Mesodermal cell (in vitro differentiated cells): ENCODE measurements at regions not wholly inside any gene's neighbourhood (a gene's known extent, or its start where the extent isn't known, plus 50 kb on each side); places are given as distances from the start of the nearest gene placed in this dataset.

ENCODE experiments used
- H3K27ac ChIP-seq: 2 replicates; pipeline ENCODE4 v1.7.0; 2013; ENCODE audit warnings: mild to moderate bottlenecking, low read depth, low read length, moderate library complexity; ENCODE audit not compliant: severe bottlenecking
- H3K36me3 ChIP-seq: 2 replicates; pipeline ENCODE4 v1.7.1; 2013; ENCODE audit warnings: mild to moderate bottlenecking, low read length, moderate library complexity; ENCODE audit not compliant: control insufficient read depth, insufficient read depth
- H3K4me1 ChIP-seq: one replicate; pipeline ENCODE4 v1.7.1; 2013; ENCODE audit warnings: mild to moderate bottlenecking, low read length; ENCODE audit not compliant: insufficient read depth, control insufficient read depth, poor library complexity, severe bottlenecking
- H3K4me3 ChIP-seq: 2 replicates; pipeline ENCODE4 v1.7.0; 2013; ENCODE audit warnings: low read length, control low read depth, mild to moderate bottlenecking; ENCODE audit not compliant: insufficient read depth, poor library complexity, severe bottlenecking; ENCODE audit errors: extremely low read depth
- H3K9me3 ChIP-seq: 2 replicates; pipeline ENCODE4 v1.7.1; 2013; ENCODE audit warnings: mild to moderate bottlenecking, low read length, moderate library complexity; ENCODE audit not compliant: control insufficient read depth
- WGBS, 2 experiments: methylation state at CpG; one replicate each; pipeline ENCODE4 v1.1.5; 2013; ENCODE audit warnings: missing lambda C conversion rate in 2 of 2; ENCODE audit not compliant: insufficient coverage in 2 of 2; 5-methylcytosine and 5-hydroxymethylcytosine counted together

GRCh38 chr18:21996351-21996826, 173.0 kb upstream of the GATA6 start:
- H3K4me1 ChIP-seq: peaks cover 9% of the 10 kb centered on the region
- 93 to 100% methylated on average over 1 to 3 of the region's 3 CpGs for WGBS, 2 experiments
- no peaks in the 10 kb centered on the region for H3K36me3 ChIP-seq
- H3K9me3 ChIP-seq: no peaks in the 10 kb centered on the region
- no peak overlapping the region for H3K27ac ChIP-seq
- no peak overlapping the region for H3K4me3 ChIP-seq

GRCh38 chr18:21997207-21998143, 171.9 kb upstream of the GATA6 start:
- Histone ChIP-seq H3K9me3 (no peaks in the 10 kb centered on the region), H3K4me3 (no peak overlapping the region), H3K27ac (no peak overlapping the region), H3K4me1 (peaks cover 6% of the 10 kb centered on the region), H3K36me3 (no peaks in the 10 kb centered on the region)
- WGBS, 2 experiments: 61 to 84% methylated on average over 7 to 8 of the region's 14 CpGs

GRCh38 chr18:21998486-21998885, 170.9 kb upstream of the GATA6 start:
- Histone ChIP-seq H3K4me3 (no peak overlapping the region), H3K27ac (no peak overlapping the region), H3K4me1 (peaks cover 6% of the 10 kb centered on the region), H3K9me3 (no peaks in the 10 kb centered on the region), H3K36me3 (no peaks in the 10 kb centered on the region)
- 86 to 88% methylated on average over 5 to 8 of the region's 9 CpGs for WGBS, 2 experiments

GRCh38 chr18:22001912-22002487, 167.4 kb upstream of the GATA6 start:
- Histone ChIP-seq H3K9me3 (no peaks in the 10 kb centered on the region), H3K4me3 (no peak overlapping the region), H3K4me1 (peaks cover 6% of the 10 kb centered on the region), H3K27ac (no peak overlapping the region), H3K36me3 (no peaks in the 10 kb centered on the region)
- 95 to 96% methylated on average over 25 of the region's 25 CpGs for WGBS, 2 experiments

GRCh38 chr18:22005191-22005841, 164.1 kb upstream of the GATA6 start:
- H3K9me3 ChIP-seq: no peaks in the 10 kb centered on the region
- 82 to 100% methylated on average over 3 of the region's 4 CpGs for WGBS, 2 experiments

GRCh38 chr18:22006458-22006857, 162.9 kb upstream of the GATA6 start:
- Histone ChIP-seq H3K4me1 (no peaks in the 10 kb centered on the region), H3K27ac (peak overlapping the region; percentile 18), H3K36me3 (no peaks in the 10 kb centered on the region), H3K4me3 (no peak overlapping the region), H3K9me3 (no peaks in the 10 kb centered on the region)
- 70 to 92% methylated on average over 1 of the region's 2 CpGs for WGBS, 2 experiments

More at GRCh38 chr18:22005191-22005841, 164.1 kb upstream of the GATA6 start:
- no peaks in the 10 kb centered on the region for H3K4me1 ChIP-seq
- H3K36me3 ChIP-seq: no peaks in the 10 kb centered on the region
- H3K4me3 ChIP-seq: no peak overlapping the region
- H3K27ac ChIP-seq: peak overlapping the region; percentile 52

GRCh38 chr18:22009242-22009641, 160.1 kb upstream of the GATA6 start:
- H3K27ac ChIP-seq: no peak overlapping the region
- H3K4me1 ChIP-seq: no peaks in the 10 kb centered on the region
- peaks cover 8% of the 10 kb centered on the region for H3K9me3 ChIP-seq
- H3K36me3 ChIP-seq: no peaks in the 10 kb centered on the region
- H3K4me3 ChIP-seq: no peak overlapping the region

- Histone ChIP-seq H3K36me3 (no peaks in the 10 kb centered on the region), H3K27ac (no peak overlapping the region), H3K4me1 (peaks cover 4% of the 10 kb centered on the region), H3K9me3 (peaks cover 8% of the 10 kb centered on the region), H3K4me3 (no peak overlapping the region)
- 100% methylated on average over 1 of the region's 1 CpG for WGBS, 2 experiments
Observed at GRCh38 chr18:22013993-22014392, 155.4 kb upstream of the GATA6 start.

GRCh38 chr18:22015156-22015555, 154.2 kb upstream of the GATA6 start:
- Histone ChIP-seq H3K27ac (no peak overlapping the region), H3K4me3 (no peak overlapping the region), H3K36me3 (no peaks in the 10 kb centered on the region), H3K9me3 (peaks cover 8% of the 10 kb centered on the region), H3K4me1 (peaks cover 4% of the 10 kb centered on the region)
- WGBS, 2 experiments: 90 to 100% methylated on average over 1 to 2 of the region's 2 CpGs

- H3K9me3 ChIP-seq: no peaks in the 10 kb centered on the region
- 78 to 91% methylated on average over 3 of the region's 3 CpGs for WGBS, 2 experiments
- H3K4me1 ChIP-seq: peaks cover 8% of the 10 kb centered on the region
- no peak overlapping the region for H3K27ac ChIP-seq
- no peaks in the 10 kb centered on the region for H3K36me3 ChIP-seq
- no peak overlapping the region for H3K4me3 ChIP-seq
Observed at GRCh38 chr18:22018366-22018765, 151.0 kb upstream of the GATA6 start.
